ELR (cell line): ENCODE measurements at regions not wholly inside any gene's neighbourhood (a gene's known extent, or its start where the extent isn't known, plus 50 kb on each side); places are given as distances from the start of the nearest gene placed in this dataset.

ENCODE experiments used
- DNase-seq: peaks from one replicate; pipeline ENCODE4 v3.0.0-alpha.2; 2015; ENCODE audit warnings: low read depth

DNA sequence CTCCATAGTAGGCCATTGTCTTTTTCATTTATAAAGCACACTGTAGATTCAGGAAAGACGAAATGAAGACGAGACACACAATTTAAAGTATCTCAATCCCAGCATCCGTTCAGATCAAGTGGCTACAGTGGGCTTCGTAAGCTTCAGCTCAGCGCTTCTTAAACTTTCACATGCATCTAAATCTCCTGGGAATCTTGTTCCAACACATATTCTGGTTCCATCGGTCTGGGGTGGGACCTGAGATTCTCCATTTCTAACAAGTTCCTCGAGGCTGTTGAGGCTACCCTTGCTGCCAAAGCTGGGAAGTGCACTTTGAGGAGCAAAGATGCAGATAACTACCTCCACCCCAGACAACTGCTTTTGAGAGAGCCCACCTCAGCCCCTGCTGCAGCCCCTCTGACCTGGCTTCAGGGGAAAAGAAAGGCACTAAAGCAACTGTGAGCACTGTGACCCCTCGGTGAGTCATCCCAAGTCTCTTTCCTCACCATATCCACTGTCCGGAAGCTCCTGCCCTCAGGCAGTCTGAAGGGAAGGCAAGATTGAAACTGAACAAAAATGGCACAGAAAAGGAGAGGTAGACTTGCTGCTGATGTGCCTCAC lies 201.1 kb upstream of the FBXO11 start:
- peak; percentile 96 for DNase-seq

DNA sequence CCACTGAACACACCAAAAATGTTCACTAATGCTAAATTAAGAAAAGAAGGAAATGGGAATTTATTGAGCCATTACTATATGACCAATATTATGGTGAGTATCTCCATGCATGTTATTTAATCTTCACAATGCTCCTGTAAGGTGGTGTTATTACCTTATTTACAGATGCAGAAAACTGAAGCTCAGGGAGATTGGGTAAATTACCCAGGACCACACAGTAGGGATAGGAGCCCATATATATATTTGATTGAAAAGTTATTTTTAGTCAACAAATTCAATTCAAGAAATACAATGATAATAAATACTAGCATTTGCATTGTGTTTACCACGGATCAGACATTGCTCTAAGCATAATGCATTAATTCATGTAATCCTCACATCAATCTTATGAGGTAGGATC lies 202.2 kb upstream of the FBXO11 start:
- no peak for DNase-seq

DNA sequence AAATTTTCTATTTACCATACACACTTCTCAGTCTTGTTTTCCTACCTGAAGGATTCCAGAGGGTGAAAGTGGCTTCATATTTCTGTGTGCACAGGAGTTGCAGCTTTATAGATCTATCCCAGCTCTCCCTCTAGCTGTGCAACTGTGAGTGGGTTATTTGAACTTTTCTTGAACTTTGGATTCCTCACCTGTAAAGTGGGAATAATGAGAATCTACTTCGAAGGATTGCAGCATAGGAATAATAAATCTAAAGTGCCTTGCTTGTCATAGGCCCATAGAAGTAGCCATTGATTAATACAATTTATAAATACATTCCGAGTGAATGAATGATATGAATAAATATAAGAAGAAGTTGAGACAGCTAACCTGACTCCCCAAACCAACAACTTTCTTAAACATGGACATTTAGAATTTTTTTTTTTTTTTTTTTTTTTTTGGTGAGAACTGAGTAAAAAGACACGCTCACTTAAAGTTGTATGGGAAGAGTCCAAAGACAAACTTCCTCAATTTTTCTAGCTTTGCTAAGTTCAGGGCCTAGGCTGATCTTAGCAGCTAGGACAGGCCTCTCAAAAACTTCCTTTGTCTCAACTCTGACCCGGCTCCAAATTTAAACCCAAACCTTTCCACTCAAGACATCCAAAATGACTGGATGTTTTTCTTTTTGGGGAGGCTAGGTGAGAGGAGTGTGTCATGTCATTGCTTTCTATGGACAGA lies 203.3 kb upstream of the FBXO11 start:
- DNase-seq, result no peak

DNA sequence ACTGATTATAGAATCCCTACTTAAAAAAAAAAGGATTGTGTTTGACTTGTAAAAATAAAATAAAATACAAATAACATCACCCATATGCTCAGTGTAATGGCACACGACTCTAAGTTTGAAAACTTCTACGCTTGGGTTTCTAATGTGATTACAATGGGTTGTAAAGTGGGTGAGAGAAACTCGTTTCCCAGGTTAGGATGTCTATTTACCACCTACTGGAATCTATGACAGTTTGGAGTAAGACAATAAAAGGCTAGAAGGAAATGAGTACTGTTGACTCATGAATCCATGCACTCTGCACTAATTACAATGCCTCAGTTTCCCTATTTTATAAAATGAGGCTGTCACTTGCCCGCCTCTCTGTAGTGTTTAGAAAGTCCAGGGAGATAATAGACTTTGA lies 204.0 kb upstream of the FOXN2 start:
- DNase-seq, result no peak

DNA sequence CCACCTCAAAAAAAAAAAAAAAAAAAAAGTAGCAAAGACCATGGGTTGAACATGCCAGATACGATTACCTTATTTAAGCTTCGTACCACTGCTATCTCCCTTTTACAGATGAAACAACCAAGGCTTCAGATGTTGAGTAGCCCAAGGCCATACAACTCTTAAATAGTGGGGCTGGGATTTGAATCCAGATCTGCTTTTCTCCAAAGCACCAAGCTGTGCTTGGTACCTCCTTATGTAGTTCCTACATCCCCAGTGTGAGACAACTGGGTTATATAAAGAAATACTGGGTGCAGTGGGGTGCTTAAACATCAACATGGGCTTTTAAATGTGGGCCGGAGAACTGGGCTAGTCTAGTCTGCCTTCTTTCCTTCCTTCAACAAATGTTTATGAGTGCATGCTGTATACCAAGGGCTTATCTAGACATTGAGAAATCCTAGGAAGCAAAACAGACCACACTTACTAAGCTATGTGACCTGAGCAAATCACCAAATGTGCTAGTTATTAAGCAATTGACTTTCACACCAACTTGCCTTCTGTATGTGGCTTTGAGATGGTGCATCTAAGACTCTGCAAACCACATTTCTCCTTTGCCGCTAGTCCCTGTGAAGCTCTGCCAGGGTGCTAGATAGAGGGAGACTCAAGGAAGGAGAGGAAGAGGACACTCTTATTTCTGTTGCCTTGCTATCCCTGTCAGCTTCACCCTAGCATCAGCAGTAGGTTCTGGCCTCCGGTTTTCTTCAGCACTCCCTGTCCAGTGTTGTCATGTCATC lies 201.4 kb upstream of the FOXN2 start:
- DNase-seq, result no peak

DNA sequence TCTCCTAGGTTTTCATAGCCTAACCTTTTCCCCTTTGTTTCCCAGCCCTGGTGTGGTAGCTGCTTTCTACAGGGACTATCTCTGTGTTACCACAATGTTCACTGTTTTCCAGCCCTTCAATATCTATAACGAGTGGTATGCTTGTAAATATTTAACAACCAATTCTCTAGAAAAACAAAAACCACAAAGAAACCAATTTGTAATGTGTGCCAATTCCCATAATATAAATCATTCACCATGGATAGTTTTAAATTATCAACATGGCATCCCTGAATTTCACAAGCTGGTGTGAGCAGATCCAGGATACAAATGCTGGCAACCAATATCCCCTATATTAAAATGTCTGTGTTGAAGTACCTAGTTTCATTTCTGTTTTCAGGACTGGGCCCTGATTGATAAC lies 200.7 kb upstream of the FOXN2 start:
- no peak for DNase-seq

DNA sequence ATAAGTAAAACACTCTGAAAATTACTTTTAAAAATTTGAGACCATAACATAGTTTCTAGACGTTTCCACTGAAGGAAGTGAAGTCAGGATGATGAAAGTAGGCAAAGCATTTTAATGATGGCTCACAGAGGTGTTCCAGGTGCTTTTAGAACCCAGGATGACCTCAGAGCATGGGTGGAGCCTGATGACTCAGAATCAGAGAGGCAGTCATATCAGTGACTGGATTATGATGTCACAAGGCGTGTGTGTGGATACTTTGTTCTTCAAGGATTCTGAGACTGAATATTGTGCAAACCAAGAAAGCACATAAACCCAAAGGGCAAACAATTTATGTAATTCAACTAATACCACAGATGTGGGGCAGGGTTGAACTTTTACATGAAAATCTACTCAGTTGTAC lies 200.2 kb upstream of the FOXN2 start:
- DNase-seq, result peak; percentile 59

DNA sequence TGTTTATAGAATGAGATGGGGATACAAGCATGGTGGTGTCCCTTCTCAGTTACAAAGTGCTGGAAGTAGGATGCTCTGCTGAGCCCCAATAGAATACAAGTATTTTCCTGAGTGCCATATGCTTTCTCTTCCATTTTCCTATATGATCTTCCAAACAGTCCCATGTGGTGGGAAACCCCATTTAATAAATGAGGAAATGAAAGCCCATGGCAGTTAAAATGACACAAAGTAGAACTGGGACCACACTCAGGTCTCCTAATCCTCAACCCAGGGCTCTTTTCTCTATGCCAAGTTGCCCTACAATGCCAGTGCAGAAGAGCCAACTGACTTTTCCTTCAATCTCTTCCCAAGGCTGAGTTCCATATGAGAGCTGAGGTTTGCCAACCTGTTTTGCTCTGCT lies 198.0 kb upstream of the FOXN2 start:
- DNase-seq, result no peak

DNA sequence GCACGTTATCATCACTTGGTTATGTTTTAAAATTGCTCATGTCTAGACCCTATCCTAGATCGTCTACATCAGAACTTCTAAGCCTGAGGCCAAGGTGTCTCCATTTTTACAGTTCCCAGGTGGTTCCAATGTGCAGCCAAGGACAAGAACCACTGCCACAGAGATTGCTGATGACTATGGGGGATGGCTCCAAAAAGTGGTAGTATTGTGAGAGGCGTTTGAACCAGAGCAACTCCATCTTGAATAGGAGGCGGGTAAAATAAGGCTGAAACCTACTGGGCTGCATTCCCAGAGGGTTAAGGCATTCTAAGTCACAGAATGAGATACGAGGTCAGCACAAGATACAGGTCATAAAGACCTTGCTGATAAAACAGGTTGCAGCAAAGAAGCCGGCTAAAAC lies 195.6 kb upstream of the FOXN2 start:
- DNase-seq, result no peak

DNA sequence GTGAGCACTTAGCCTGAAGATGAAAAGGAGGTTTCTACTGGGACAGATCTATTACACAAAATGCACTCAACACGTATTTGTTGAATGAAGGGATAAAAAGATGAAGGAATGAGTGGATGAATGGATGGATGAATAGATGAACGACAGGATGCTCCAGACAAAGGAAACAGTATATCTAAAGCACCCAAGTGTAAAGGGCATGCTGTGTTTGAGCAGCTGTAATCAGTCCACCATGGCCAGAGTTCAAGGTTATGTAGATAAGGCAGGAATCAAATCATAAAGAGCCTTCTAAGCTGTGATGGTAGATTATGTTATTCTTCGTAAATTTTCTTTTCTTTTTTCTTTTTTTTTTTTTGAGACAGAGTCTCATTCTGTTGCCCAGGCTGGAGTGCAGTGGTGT lies 194.4 kb upstream of the FOXN2 start:
- DNase-seq, result no peak

DNA sequence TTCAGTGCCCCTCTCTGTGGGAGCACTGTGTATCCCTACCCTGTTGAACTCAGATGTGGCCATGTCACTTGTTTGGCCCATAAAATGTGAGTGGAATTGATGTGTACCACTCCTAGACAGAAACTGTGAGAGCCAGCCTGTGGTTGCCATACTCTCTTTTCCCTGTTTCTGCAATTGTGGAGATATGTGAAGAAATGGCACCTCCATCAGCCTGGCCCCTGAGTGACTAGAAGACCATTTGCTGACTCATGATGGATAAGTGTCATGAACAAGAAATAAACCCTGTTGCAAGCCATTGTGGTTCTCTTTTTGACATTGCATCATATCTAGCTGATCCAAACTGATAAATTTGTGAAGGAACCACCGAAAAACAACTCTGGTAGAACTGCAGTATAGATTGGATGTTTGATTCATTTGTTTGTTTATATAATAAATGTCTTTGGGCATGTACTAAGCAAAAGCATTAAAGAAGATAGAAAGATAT lies 193.7 kb upstream of the FOXN2 start:
- DNase-seq, result peak; percentile 15

DNA sequence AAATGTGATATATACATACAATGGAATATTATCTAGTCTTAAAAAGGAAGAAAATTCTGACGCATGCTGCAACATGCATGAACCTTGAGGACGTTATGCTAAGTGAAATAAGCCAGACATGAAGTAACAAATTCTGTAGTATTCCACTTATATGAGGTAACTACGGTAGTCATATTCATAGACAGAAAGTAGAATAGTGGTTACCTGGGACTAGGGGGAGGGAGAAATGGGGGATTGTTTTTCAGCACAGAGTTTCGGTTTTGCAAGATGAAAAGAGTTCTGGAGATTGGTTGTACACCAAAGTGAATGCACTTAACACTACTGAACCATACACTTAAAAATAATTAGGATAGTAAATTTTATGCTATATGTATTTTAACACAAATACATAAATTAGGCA lies 192.3 kb upstream of the FOXN2 start:
- no peak for DNase-seq

DNA sequence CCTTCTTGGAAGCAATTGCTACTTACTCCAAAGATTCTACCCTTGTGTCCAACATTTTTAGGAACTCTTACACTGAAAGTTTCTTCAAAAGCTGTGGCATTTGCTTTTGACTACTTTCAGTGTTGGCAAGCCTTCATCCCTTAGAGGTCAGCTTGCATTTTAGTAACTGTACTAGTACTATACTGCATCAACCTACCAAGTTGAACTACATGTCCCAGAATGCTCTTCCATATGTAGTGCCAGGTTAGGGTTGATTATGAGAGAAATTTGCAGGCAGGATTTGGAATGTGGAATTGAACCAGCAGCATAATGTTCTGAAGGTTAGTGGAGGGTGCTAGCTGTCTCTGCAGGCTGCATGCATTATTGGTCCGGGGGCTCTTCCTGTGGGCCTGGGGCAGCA lies 189.9 kb upstream of the FOXN2 start:
- no peak for DNase-seq

DNA sequence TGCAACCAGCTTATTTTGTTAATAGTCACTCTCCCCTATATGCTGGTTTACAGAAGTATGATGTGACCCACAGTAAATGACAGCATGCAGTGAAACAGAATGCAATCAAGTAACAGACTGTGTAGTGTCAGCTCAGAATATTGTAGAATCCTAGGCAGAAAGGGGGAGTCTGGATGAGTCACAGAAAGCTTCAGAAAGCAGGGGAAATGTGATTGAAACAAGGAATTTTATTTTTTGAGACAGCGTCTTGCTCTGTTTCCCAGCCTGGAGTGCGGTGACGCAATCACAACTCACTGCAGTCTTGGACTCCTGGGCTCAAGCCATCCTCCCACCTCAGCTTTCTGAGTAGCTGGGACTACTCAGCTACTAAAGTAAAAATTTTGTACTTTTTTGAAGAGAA lies 188.3 kb upstream of the FOXN2 start:
- no peak for DNase-seq

DNA sequence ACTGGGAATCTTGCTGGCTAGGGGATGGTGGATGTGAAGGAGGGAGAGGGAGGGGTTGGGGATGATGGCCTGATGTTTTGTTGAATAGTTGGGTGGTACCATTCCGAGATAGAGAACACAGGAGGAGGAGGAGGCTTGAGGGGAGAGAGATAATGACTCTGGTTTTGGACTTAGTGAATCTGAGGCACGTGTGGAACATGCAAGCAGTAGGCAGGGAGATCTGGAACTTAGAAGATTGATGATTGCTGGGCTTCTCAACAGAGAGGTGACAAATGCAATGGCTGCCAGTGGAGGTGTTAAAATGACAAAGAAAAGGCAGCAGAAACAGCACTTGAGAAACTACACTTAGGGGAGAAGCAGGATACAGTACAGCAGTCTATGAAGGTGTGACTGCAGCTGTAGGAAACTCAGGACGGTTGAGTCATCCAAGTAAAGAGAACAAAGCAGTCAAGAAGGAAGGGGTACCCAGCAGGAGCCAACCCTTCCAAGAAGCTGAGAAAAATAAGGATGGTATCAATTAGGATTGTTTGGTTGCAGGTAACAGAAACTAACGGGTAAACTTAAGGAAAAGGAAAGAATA lies 186.8 kb upstream of the FOXN2 start:
- DNase-seq, result peak; percentile 15

DNA sequence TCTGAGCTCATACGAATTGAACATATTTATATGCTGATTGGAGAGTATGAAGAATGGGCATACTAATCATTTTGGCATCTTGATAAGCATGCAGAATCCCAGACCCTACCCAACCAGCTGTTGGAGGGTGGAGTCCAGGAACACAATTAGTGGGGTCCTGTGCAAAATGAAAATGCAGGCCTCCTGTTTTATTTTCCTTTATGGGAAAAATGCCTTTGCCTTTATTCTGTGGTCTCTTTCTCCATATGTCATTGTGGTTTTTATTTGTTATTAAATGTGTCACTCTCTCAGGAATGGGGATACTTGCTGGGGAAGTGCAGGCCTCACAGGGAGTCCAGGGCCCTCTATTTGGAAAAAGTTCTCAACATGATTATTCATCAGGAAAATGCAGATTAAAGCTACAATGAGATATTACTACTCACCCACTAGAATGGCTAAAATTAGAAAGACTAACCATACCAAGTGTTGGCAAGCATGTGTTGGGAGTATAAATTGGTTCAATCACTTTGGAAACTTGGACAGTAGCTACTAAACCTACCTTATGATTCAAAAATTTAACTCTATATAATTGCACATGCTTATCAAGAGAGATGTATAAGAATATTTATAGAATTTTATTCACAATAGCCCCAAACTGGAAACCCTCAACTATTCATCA lies 185.1 kb upstream of the FOXN2 start:
- DNase-seq, result peak; percentile 58

DNA sequence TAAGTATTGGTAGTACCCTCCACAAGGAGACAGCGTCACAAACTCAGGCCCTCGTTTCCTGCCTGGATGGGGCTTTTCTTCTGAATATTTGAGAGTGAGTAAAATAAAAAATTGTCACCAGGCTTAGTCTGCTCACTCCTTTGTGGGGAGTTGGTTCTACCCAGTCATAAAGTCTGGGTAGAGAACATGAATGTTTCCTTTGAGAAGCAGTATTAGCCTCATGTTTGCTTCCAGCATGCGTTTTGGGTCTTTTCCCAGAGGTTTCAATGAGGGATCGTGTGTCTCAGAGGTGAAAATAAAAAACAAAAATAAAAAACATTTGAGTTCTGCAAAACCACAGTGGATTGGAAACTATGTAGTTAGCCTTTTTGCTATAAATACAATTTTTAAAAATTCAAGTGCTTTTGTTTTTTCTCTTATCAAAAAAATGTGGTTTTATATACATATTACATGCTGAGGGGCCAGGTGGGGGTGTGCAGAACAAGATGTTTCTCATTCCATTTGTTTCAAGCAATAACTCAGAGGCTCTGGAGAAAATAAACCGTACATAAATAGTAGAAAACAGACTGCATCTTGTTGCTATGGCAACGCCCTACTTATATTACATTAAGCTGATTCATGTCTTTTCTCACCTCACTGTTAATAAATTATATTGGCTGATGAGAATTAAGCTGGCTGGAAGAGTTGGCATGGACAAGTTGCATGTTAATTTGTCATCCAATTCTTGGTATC lies 182.8 kb upstream of the FOXN2 start:
- DNase-seq, result peak; percentile 30

DNA sequence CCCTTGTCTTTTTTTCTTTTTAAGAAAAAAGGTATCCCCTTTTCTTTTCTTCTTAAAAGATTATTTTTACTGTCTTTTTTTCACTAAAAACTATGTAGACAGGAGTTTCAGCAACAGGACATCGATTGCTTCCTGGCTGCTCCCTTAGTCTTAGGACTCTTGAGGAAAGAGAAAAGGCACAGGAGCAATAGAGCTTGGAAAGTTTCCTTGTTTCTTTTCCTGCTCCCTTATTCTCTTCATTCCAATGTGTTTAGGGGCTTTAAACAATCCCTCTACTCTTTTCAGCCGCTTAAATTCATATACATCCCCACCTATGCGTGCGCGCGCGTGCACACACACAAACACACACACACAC lies 182.2 kb upstream of the FOXN2 start:
- no peak for DNase-seq

DNA sequence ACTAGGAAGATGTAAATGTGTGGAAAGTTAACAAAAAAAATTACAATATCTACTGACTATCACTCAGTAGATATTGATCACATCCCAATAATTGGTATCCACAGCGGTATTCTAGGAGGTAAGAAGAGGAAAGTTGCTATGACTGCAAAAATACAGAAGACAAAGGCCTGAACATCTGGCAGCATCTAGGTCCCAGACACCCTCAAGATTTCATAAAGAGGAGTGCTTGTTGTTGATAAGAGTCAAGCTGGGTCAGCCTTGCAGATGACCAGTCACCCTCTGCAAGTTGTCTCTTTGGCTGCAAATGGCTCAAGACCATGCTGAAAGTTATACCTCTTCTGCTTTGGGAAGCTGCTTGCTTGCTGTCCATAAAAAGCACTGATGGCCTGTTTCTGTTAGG lies 179.8 kb upstream of the FOXN2 start:
- no peak for DNase-seq

DNA sequence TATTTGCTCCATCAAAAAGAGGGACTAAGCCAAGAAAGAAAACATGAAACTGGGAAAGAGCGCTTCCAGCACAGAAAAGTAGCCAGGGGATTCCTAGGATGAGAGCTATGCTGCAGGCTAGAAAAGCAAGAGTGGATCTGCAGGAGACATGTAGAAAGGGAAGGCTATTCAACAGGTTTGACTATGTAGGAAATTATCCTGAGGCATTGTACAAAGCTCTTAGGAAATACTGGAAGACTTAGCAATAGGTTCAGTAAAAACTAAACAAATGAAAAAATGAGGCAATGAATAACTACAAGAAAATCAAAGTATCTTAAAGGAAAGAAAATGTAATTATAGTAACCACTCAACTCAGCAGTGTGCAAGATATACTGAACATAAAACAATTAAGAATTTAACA lies 178.7 kb upstream of the FOXN2 start:
- DNase-seq, result no peak

DNA sequence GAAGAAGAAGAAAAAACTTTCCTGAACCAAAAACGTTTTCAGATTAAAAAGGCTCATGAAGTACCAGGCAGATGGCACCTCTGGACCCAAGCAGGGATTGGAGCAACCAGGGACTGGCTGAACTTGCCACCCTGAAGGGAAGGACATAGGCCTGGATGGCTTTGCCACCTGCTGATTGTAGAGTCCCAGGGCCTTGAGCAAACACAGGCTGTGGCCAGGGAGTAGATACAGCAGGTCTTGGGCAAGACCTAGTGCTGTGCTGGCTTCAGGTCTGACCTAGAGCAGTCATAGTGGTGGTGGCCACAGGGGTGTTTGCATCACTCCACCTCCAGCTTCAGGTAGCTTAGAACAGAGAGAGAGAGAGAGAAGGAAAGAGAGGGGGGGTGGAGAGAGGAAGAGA lies 176.7 kb upstream of the FOXN2 start:
- no peak for DNase-seq

DNA sequence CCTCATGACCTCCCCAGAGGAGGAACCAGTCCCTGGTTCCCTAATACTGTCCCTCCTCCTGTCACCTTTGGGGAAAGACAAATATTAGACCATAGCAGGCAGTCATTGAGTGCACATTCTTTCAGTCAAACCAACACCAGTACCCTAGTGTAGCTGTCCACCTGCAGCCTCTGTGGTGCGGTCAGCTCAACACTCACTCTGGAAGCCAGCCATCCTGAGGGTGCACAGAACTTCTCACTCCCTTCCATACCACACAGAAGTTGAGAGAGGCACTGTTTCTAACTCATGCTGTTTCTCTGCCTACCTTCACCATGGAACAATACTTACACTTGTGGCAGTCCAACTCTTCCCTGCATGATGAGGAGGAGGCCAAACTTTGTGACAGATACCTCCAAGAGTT lies 175.6 kb upstream of the FOXN2 start:
- no peak for DNase-seq
